Adrenal gland (tissue), 9 donors: ENCODE measurements at regions not wholly inside any gene's neighbourhood (a gene's known extent, or its start where the extent isn't known, plus 50 kb on each side); places are given as distances from the start of the nearest gene placed in this dataset.

ENCODE experiments used
- DNase-seq, 7 donors: peaks; one replicate each; pipeline ENCODE4 v3.0.0-alpha.2; 2019 to 2020
- H3K27ac ChIP-seq, 5 donors: fragments of 200-600 bp; sonication (generic) in 4 of 5; 1 replicate in 3 of 5; 2 replicates in 2 of 5; pipeline versions ENCODE4 v1.5.1 to v1.8.0; 2016 to 2020; ENCODE audit warnings: mild to moderate bottlenecking in 1 of 5
- H3K27me3 ChIP-seq: fragments of 200-600 bp; 2 replicates; pipeline ENCODE4 v1.8.0; 2021
- H3K36me3 ChIP-seq, 2 donors: fragments of 200-600 bp; replicated peaks in 1 of 2; 1 replicate in 1 of 2; 2 replicates in 1 of 2; pipeline versions ENCODE4 v1.5.1 to v1.8.0; 2018 to 2022
- H3K4me1 ChIP-seq, 2 donors: fragments of 200-600 bp; replicated peaks in 1 of 2; 1 replicate in 1 of 2; 2 replicates in 1 of 2; pipeline versions ENCODE4 v1.5.1 to v1.8.0; 2018 to 2021
- H3K4me3 ChIP-seq, 4 donors: fragments of 200-600 bp; sonication (generic) in 3 of 4; one replicate each; pipeline ENCODE4 v1.5.1; 2016 to 2018
- H3K9me3 ChIP-seq, 3 donors: fragments of 200-600 bp; sonication (generic) in 1 of 3; replicated peaks in 1 of 3; 1 replicate in 2 of 3; 2 replicates in 1 of 3; pipeline versions ENCODE4 v1.5.1 to v1.8.0; 2016 to 2021
- POLR2A ChIP-seq, 2 donors: fragments of 450-650 bp; IDR thresholded peaks; one replicate each; pipeline ENCODE4 v1.6.1; 2017; ENCODE audit warnings: antibody characterized with exemption in 2 of 2, mild to moderate bottlenecking in 2 of 2, moderate library complexity in 1 of 2
- WGBS, 4 donors: extraction: QIAGEN DNeasy Blood & Tissue Kit in 2 of 4; methylation state at CpG; one replicate each; pipeline versions ENCODE4 v1.1.5 to v1.1.7; 2013 to 2017; 5-methylcytosine and 5-hydroxymethylcytosine counted together
- intact Hi-C, 2 donors: fragments of 100-400 bp; cut with DNase I; formaldehyde crosslinking; loops; one replicate each; pipeline versions ENCODE4 v1.14.1 to v1.15.0; 2022 to 2023
- TF ChIP-seq, protein P1 (sequence below), 6 experiments: fragments of 450-650 bp in 4 of 6; fragments of 200-600 bp in 2 of 6; sonication (generic) in 1 of 6; IDR thresholded peaks; 1 replicate in 5 of 6; 2 replicates in 1 of 6; pipeline versions ENCODE4 v1.5.1 to v1.8.0; 2016 to 2021; ENCODE audit warnings: antibody characterized with exemption in 6 of 6, mild to moderate bottlenecking in 2 of 6, moderate library complexity in 1 of 6
- donor health status: healthy with polysubstance abuse.
- donor health status: Bipolar disorder and iron deficiency.
- donor health status: DM: yes; HTN: yes; CAD: no.
- donor health status: DM: no; HTN: no; CAD: no.
- donor health status: DM: no; HTN: no; CAD: no.

DNA sequence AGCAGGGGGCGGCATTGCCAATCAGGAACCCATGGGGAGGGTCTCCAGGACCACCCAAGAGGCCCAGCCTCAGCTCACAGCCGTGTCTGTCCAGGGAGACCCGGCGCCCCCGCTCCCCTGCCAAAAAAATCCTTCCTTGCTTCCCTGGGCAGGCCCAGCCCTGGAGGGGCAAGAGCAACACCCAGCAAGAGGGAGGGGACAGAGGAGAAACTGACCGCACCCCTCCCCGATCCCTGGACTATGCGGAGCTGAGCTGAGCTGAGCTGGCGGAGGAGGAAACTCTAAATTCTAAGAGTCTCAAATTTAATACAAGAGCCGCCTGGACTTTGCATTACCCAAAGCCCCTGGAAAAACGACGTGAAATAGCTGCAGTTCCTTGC is 52.0 kb upstream of the SHISAL1 start:
- intact Hi-C loops, result no loop called here
- TF ChIP-seq, protein P1, sequence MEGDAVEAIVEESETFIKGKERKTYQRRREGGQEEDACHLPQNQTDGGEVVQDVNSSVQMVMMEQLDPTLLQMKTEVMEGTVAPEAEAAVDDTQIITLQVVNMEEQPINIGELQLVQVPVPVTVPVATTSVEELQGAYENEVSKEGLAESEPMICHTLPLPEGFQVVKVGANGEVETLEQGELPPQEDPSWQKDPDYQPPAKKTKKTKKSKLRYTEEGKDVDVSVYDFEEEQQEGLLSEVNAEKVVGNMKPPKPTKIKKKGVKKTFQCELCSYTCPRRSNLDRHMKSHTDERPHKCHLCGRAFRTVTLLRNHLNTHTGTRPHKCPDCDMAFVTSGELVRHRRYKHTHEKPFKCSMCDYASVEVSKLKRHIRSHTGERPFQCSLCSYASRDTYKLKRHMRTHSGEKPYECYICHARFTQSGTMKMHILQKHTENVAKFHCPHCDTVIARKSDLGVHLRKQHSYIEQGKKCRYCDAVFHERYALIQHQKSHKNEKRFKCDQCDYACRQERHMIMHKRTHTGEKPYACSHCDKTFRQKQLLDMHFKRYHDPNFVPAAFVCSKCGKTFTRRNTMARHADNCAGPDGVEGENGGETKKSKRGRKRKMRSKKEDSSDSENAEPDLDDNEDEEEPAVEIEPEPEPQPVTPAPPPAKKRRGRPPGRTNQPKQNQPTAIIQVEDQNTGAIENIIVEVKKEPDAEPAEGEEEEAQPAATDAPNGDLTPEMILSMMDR (IDR thresholded peaks at IDR 0.05), result no peak
- TF ChIP-seq POLR2A (IDR thresholded peaks at IDR 0.05), result no peak
- Histone ChIP-seq H3K27me3 (no peaks in the 10 kb centered on the region), H3K27ac (no peak overlapping the region), H3K4me1 (peaks cover 0 to 10% of the 10 kb centered on the region in 2 donors), H3K36me3 (no peaks in the 10 kb centered on the region), H3K4me3 (no peak overlapping the region), H3K9me3 (no peaks in the 10 kb centered on the region)
- WGBS, 4 donors, result 67 to 84% (median 76%) methylated on average over 5 to 12 of the region's 12 CpGs
- DNase-seq, result peak in 2 of 7 donors; percentile 13 to 16

DNA sequence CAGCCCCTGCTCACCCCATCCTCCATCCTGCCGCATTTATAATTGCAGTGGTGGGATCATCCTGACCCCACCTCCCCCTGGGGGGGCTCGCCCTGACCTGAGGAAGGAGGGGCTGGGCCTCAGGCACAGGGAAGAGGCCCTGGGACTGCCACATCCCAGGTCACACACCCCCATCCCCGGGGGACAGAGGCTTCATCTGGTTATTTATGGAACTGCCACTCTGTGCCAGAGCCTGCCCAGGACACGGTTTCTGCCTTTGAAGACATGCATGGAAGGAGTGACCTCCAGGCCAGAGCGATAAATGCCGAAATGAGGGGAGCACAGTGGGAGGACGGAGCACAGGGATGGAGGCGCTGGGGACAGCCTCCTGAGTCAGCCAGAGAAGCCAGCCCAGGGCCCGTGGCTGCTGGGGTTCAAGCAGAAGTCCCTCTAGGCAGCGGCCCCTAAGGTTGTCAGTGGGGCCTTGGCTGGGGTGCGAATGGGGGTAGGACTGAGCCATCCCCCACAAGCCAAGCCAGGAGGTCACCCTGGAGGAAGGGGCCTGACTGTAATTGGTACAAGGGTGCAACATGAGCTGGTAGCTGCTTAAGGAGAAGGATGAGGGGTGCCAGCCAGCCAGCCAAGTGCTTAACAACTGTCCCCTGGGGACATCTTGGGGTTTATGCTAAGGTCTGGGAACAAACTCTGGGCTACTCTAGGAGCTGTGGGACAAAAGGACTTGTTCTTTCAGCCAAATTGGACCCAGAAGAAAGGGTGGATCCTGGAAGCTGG is 51.4 kb upstream of the SHISAL1 start:
- Histone ChIP-seq H3K27ac (peak overlapping the region in 2 of 5 donors; percentile 17 to 59), H3K4me1 (peaks cover 0 to 10% of the 10 kb centered on the region in 2 donors), H3K36me3 (no peaks in the 10 kb centered on the region), H3K9me3 (no peaks in the 10 kb centered on the region), H3K4me3 (no peak overlapping the region), H3K27me3 (no peaks in the 10 kb centered on the region)
- intact Hi-C loops, result no loop called here
- TF ChIP-seq, protein P1 (IDR thresholded peaks at IDR 0.05), result no peak
- no peak for TF ChIP-seq POLR2A (IDR thresholded peaks at IDR 0.05)
- DNase-seq, result peak in 4 of 7 donors; percentile 20 to 64 (median 47)
- 52 to 65% (median 53%) methylated on average over 7 to 11 of the region's 11 CpGs for WGBS, 4 donors

DNA sequence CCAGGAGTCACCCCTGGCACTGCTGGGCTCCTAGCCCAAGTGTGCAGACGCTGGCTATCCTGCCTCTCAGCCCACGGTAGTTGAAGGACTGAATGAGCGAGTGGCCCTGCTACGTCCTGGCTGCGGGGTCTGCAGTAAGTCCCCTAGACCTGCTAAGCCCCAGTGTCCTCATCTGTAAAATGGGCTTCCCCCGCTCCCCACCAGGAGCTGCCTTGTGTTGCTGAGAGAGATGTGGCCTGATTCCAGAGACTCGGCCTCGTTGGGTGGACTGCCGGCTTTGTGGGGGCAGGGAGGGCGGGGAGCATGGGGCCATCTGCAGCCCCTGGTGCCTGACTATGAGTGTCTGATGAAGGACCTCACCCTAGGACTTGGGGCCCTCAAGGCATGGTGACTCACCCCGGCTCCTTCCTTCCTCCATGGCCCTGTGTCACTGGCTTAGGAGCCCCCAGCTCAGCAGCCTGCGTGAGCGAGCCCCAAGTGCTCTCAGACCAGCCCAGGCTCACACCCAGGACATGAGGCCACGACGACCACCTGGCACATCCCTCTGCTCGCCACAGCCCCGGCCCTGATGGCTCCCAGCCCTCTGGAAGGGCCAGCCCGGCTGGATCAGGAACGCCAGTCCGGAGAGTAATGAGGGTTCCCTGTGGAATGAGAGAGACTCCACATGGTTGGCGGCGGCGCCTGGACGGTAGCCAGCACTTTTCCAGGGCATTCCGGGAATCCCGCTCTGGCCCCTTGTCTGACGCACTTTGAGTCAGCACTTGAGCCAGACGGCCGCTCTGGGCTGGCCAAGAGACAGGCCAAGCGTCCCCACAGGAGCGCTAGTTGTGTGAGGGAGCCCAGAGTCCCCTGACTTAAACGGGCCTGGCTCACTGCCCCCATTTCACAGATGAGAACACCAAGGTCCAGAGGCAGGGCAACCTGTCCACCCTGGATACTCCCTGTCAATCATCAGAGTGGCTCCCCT is 50.5 kb upstream of the SHISAL1 start:
- Histone ChIP-seq H3K4me3 (no peak overlapping the region), H3K4me1 (peaks cover 0 to 10% of the 10 kb centered on the region in 2 donors), H3K36me3 (no peaks in the 10 kb centered on the region), H3K9me3 (no peaks in the 10 kb centered on the region), H3K27ac (peak overlapping the region in 2 of 5 donors; percentile 62 to 63), H3K27me3 (no peaks in the 10 kb centered on the region)
- intact Hi-C loops, result no loop called here
- WGBS, 4 donors, result 59 to 86% (median 79%) methylated on average over 6 to 32 of the region's 32 CpGs
- DNase-seq, result peak; percentile 46 to 93 (median 86)
- no peak for TF ChIP-seq POLR2A (IDR thresholded peaks at IDR 0.05)
- TF ChIP-seq, protein P1 (IDR thresholded peaks at IDR 0.05), result no peak
